Gastroesophageal sphincter (tissue), 4 donors: ENCODE measurements at regions not wholly inside any gene's neighbourhood (a gene's known extent, or its start where the extent isn't known, plus 50 kb on each side); places are given as distances from the start of the nearest gene placed in this dataset.
"Not testable (repeated sequence)": the region's sequence is repeated elsewhere in the genome, so short reads cannot be mapped to it uniquely, and the experiment has no call there.

Experiments used
- ATAC-seq: fragments of 150-250 bp; one replicate; pipeline ENCODE4 v1.9.1; 2016; ENCODE audit warnings: mild to moderate bottlenecking, moderate library complexity
- H3K27ac ChIP-seq, 4 donors: fragments of 200-600 bp; sonication (generic) in 3 of 4; 1 replicate in 3 of 4; 2 replicates in 1 of 4; pipeline ENCODE4 v1.5.1; 2016 to 2019
- H3K27me3 ChIP-seq: fragments of 200-600 bp; sonication (generic); one replicate; pipeline ENCODE4 v1.5.1; 2019
- H3K36me3 ChIP-seq, 2 donors: fragments of 200-600 bp; sonication (generic); one replicate each; pipeline ENCODE4 v1.5.1; 2019; ENCODE audit warnings: control low read depth in 1 of 2
- H3K4me1 ChIP-seq, 3 donors: fragments of 200-600 bp; sonication (generic); 1 replicate in 2 of 3; 2 replicates in 1 of 3; pipeline ENCODE4 v1.5.1; 2016 to 2019; ENCODE audit warnings: control low read depth in 2 of 3
- H3K4me3 ChIP-seq, 2 donors: fragments of 200-600 bp; sonication (generic); one replicate each; pipeline ENCODE4 v1.5.1; 2019; ENCODE audit warnings: mild to moderate bottlenecking in 1 of 2, moderate library complexity in 1 of 2
- H3K9me3 ChIP-seq, 3 donors: fragments of 200-600 bp; sonication (generic); one replicate each; pipeline ENCODE4 v1.5.1; 2017 to 2019; ENCODE audit warnings: control low read depth in 2 of 3
- EP300 ChIP-seq: sonication (generic); formaldehyde crosslinking; IDR thresholded peaks from one replicate; pipeline ENCODE4 v1.6.1; 2017; ENCODE audit warnings: antibody characterized with exemption, mild to moderate bottlenecking
- POLR2A ChIP-seq, 2 donors: fragments of 450-650 bp; IDR thresholded peaks; one replicate each; pipeline ENCODE4 v1.6.1; 2017; ENCODE audit warnings: antibody characterized with exemption in 2 of 2, mild to moderate bottlenecking in 2 of 2, moderate library complexity in 1 of 2
- POLR2AphosphoS5 ChIP-seq: sonication (generic); formaldehyde crosslinking; IDR thresholded peaks from one replicate; pipeline ENCODE4 v1.6.1; 2017; ENCODE audit warnings: antibody characterized with exemption
- WGBS, 2 donors: methylation state at CpG; one replicate each; pipeline ENCODE4 v1.1.5; 2018; ENCODE audit warnings: low coverage in 1 of 2; 5-methylcytosine and 5-hydroxymethylcytosine counted together
- TF ChIP-seq, protein P1 (sequence below), 4 experiments: fragments of 200-600 bp in 2 of 4; fragments of 450-650 bp in 2 of 4; sonication (generic) in 1 of 4; IDR thresholded peaks; one replicate each; pipeline ENCODE4 v1.5.1; 2017 to 2019; ENCODE audit warnings: antibody characterized with exemption in 4 of 4, mild to moderate bottlenecking in 2 of 4, moderate library complexity in 2 of 4

DNA sequence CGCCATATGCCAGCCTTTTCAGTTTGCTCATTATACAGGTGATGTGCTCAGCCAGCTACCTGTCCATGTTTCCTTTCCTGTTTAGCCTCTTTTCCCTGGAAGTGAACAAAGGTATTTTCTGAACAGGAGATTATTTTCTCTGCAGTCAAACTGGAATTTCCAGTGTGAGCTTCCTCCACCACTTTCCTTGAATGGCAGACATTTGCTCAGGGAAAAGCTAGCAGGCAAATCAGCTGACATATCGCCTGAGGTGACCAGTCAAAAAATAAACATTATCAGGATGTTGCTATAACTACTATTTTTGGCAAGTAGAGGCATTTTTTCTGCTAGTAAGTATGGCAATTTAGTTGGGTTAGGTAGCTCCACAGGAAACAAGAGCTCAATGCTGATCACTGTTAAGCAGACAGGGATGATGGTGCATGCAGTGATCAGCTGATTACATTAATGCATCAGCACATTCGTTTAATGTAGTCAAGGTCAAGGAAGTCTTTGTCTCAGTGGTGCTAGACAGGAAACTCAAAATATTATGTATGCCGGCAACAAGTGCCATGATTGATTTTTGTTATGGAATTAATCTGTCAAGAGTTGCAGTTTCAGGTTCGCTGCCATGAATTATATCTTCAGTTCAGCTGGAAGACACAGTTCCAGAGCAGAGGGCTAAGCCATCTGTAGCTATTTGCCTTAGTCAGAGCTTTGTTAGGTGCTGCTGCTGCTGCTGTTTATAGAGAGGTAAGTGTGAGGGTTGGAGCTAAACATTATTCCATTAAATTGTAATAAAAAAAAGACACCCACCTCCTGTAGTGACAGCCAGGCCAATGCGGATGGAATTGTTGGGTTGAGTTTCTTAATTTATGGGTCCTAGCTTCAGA lies 179.7 kb upstream of the ST6GALNAC5 start:
- Histone ChIP-seq H3K36me3 (no peaks in the 10 kb centered on the region), H3K27me3 (no peaks in the 10 kb centered on the region), H3K9me3 (peaks cover 0 to 8% (median 0%) of the 10 kb centered on the region in 3 donors), H3K4me1 (peaks cover 0 to 8% (median 0%) of the 10 kb centered on the region in 3 donors), H3K4me3 (no peak overlapping the region), H3K27ac (no peak overlapping the region)
- WGBS, 2 donors = 21 to 27% methylated on average over 6 of the region's 6 CpGs
- TF ChIP-seq, protein P1, sequence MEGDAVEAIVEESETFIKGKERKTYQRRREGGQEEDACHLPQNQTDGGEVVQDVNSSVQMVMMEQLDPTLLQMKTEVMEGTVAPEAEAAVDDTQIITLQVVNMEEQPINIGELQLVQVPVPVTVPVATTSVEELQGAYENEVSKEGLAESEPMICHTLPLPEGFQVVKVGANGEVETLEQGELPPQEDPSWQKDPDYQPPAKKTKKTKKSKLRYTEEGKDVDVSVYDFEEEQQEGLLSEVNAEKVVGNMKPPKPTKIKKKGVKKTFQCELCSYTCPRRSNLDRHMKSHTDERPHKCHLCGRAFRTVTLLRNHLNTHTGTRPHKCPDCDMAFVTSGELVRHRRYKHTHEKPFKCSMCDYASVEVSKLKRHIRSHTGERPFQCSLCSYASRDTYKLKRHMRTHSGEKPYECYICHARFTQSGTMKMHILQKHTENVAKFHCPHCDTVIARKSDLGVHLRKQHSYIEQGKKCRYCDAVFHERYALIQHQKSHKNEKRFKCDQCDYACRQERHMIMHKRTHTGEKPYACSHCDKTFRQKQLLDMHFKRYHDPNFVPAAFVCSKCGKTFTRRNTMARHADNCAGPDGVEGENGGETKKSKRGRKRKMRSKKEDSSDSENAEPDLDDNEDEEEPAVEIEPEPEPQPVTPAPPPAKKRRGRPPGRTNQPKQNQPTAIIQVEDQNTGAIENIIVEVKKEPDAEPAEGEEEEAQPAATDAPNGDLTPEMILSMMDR (IDR thresholded peaks at IDR 0.05) = no peak
- TF ChIP-seq POLR2A (IDR thresholded peaks at IDR 0.05) (no peak), EP300 (no peak), POLR2AphosphoS5 (no peak)
- no peak for ATAC-seq

- WGBS, 2 donors = 50 to 62% methylated on average over 1 to 3 of the region's 3 CpGs
- no peak overlapping the region for H3K27ac ChIP-seq
Observed at GRCh38 chr1:76690766-76691165, 176.5 kb upstream of the ST6GALNAC5 start.

GRCh38 chr1:76695535-76695934 lies 171.7 kb upstream of the ST6GALNAC5 start:
- no peak for ATAC-seq
- Histone ChIP-seq H3K27me3 (no peaks in the 10 kb centered on the region), H3K27ac (no peak overlapping the region), H3K4me1 (no peaks in the 10 kb centered on the region), H3K4me3 (no peak overlapping the region), H3K9me3 (peaks cover 0 to 16% (median 0%) of the 10 kb centered on the region in 3 donors), H3K36me3 (no peaks in the 10 kb centered on the region)
- 17 to 23% methylated on average over 2 of the region's 2 CpGs for WGBS, 2 donors
- no peak for TF ChIP-seq POLR2AphosphoS5
- TF ChIP-seq EP300 = no peak
- TF ChIP-seq, protein P1 (IDR thresholded peaks at IDR 0.05) = no peak
- no peak for TF ChIP-seq POLR2A (IDR thresholded peaks at IDR 0.05)

More at GRCh38 chr1:76690766-76691165, 176.5 kb upstream of the ST6GALNAC5 start:
- TF ChIP-seq, protein P1 (IDR thresholded peaks at IDR 0.05) = no peak
- TF ChIP-seq POLR2AphosphoS5 = no peak
- no peak for TF ChIP-seq POLR2A (IDR thresholded peaks at IDR 0.05)
- no peak for TF ChIP-seq EP300
- Histone ChIP-seq H3K4me3 (no peak overlapping the region), H3K27me3 (no peaks in the 10 kb centered on the region), H3K4me1 (peaks cover 0 to 8% (median 0%) of the 10 kb centered on the region in 3 donors), H3K36me3 (no peaks in the 10 kb centered on the region), H3K9me3 (peaks cover 0 to 16% (median 0%) of the 10 kb centered on the region in 3 donors)
- no peak for ATAC-seq

DNA sequence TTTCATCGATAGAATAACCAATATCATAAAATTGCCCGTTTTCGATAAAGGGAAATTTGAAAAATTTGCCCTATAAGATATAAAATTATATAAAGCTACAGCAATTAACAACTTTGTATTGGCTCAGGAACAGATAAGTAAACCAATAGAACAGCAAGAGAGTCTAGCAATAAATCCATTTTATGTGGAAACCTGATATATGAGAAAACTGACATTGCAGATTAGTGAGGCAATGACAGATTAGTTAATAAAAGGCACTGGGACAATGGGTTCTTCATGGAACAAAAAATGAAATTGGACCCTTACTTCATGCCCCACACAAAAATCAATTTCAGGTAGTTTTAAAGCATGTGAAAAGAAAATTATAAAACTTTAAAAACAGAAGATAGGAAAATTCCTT lies 169.9 kb upstream of the ST6GALNAC5 start:
- Histone ChIP-seq H3K9me3 (peaks cover 0 to 11% (median 0%) of the 10 kb centered on the region in 3 donors), H3K4me3 (no peak overlapping the region), H3K4me1 (no peaks in the 10 kb centered on the region), H3K27ac (no peak overlapping the region), H3K36me3 (no peaks in the 10 kb centered on the region), H3K27me3 (no peaks in the 10 kb centered on the region)
- no peak for ATAC-seq
- WGBS, 2 donors = 94 to 97% methylated on average over 3 of the region's 3 CpGs
- no peak for TF ChIP-seq POLR2AphosphoS5
- TF ChIP-seq, protein P1 (IDR thresholded peaks at IDR 0.05) = no peak
- TF ChIP-seq EP300 = no peak
- no peak for TF ChIP-seq POLR2A (IDR thresholded peaks at IDR 0.05)

GRCh38 chr1:76699646-76700045 lies 167.6 kb upstream of the ST6GALNAC5 start:
- not testable (repeated sequence) for H3K4me3 ChIP-seq, H3K27me3 ChIP-seq, ATAC-seq, H3K4me1 ChIP-seq, H3K9me3 ChIP-seq, H3K36me3 ChIP-seq, H3K27ac ChIP-seq
- WGBS, 2 donors = 92% methylated on average over 10 of the region's 21 CpGs; no CpG with 5 or more reads in 1 of the 2 donors

- not testable (repeated sequence) for H3K36me3 ChIP-seq, H3K9me3 ChIP-seq, H3K4me1 ChIP-seq, H3K27ac ChIP-seq, H3K27me3 ChIP-seq, ATAC-seq, H3K4me3 ChIP-seq
- WGBS, 2 donors = 91% methylated on average over 4 of the region's 12 CpGs; no CpG with 5 or more reads in 1 of the 2 donors
Observed at GRCh38 chr1:76700200-76700599, 167.1 kb upstream of the ST6GALNAC5 start.
